Caco-2 (cell line): ENCODE measurements at regions not wholly inside any gene's neighbourhood (a gene's known extent, or its start where the extent isn't known, plus 50 kb on each side); places are given as distances from the start of the nearest gene placed in this dataset.

Source experiments
- BruUV-seq: library from RNA; stranded (reverse); fragments of 400-500 nt; replicated peaks from 2 replicates; lab custom pipeline; 2021; lab: Mats Ljungman, UMichigan
- CTCF ChIA-PET: fragments of 300-600 bp; sonication (Branson Sonifier 250); formaldehyde crosslinking; loops from one replicate; lab custom pipeline; 2022; ENCODE audit warnings: antibody characterized with exemption; lab: Charles Lee
- POLR2A ChIA-PET: fragments of 300-600 bp; sonication (Branson Sonifier 250); formaldehyde crosslinking; loops from one replicate; lab custom pipeline; 2022; ENCODE audit warnings: antibody characterized with exemption; lab: Charles Lee
- DNase-seq, 2 experiments: peaks; one replicate each; pipeline versions ENCODE4 v3.0.0 to v3.0.0-alpha.2; 2020 to 2022
- H3K27me3 ChIP-seq: replicated peaks from 2 replicates; pipeline ENCODE4 v1.6.0; 2011; ENCODE audit warnings: low read length; ENCODE audit not compliant: control insufficient read depth, insufficient read depth
- H3K36me3 ChIP-seq: 2 replicates; pipeline ENCODE4 v1.5.1; 2011; ENCODE audit warnings: low read length; ENCODE audit not compliant: control insufficient read depth, insufficient read depth
- H3K4me1 ChIP-seq: fragments of 250-450 bp; sonication (Bioruptor Pico); 2 replicates; pipeline ENCODE4 v1.5.1; 2020; ENCODE audit warnings: mild to moderate bottlenecking
- H3K4me3 ChIP-seq: 2 replicates; pipeline ENCODE4 v1.5.1; 2011; ENCODE audit warnings: low read depth, mild to moderate bottlenecking, control low read depth, low read length
- H3K9me3 ChIP-seq: fragments of 250-450 bp; sonication (Bioruptor Pico); 2 replicates; pipeline ENCODE4 v1.5.1; 2020; ENCODE audit warnings: mild to moderate bottlenecking, moderate library complexity
- H3K27ac Mint-ChIP-seq: one replicate; pipeline ENCODE4 v1.8.0; 2022; ENCODE audit warnings: mixed read lengths; ENCODE audit not compliant: unreplicated experiment
- H3K27me3 Mint-ChIP-seq: one replicate; pipeline ENCODE4 v1.8.0; 2022; ENCODE audit warnings: mixed read lengths; ENCODE audit not compliant: insufficient read depth, unreplicated experiment
- H3K36me3 Mint-ChIP-seq: one replicate; pipeline ENCODE4 v1.8.0; 2022; ENCODE audit warnings: mild to moderate bottlenecking, mixed read lengths; ENCODE audit not compliant: insufficient read depth, unreplicated experiment
- H3K4me1 Mint-ChIP-seq: one replicate; pipeline ENCODE4 v1.8.0; 2022; ENCODE audit warnings: low read depth, mixed read lengths; ENCODE audit not compliant: unreplicated experiment
- H3K4me3 Mint-ChIP-seq: one replicate; pipeline ENCODE4 v1.8.0; 2022; ENCODE audit warnings: mild to moderate bottlenecking, moderate library complexity, mixed read lengths; ENCODE audit not compliant: unreplicated experiment
- H3K9me3 Mint-ChIP-seq: one replicate; pipeline ENCODE4 v1.8.0; 2022; ENCODE audit warnings: mixed read lengths; ENCODE audit not compliant: unreplicated experiment
- CTCF ChIP-seq, 2 experiments: fragments of 200-600 bp in 1 of 2; IDR thresholded peaks; 1 replicate in 1 of 2; 2 replicates in 1 of 2; pipeline versions ENCODE4 v1.5.1 to v1.8.0; 2011 to 2022; ENCODE audit warnings: antibody characterized with exemption in 1 of 2, control low read depth in 1 of 2, inconsistent platforms in 1 of 2, low read depth in 1 of 2, low read length in 1 of 2, mild to moderate bottlenecking in 1 of 2, moderate library complexity in 1 of 2; ENCODE audit not compliant: insufficient read depth in 1 of 2, severe bottlenecking in 1 of 2, unreplicated experiment in 1 of 2
- intact Hi-C: fragments of 100-400 bp; cut with micrococcal nuclease; formaldehyde crosslinking; loops from one replicate; pipeline ENCODE4 v1.10.0; 2022; ENCODE audit not compliant: unreplicated experiment

- Mint-ChIP-seq H3K4me1 (peaks cover 39% of the 10 kb centered on the region), H3K27ac (no peak overlapping the region), H3K9me3 (no peaks in the 10 kb centered on the region), H3K36me3 (no peaks in the 10 kb centered on the region), H3K27me3 (no peaks in the 10 kb centered on the region), H3K4me3 (no peak overlapping the region)
- no TSS peak for BruUV-seq
- H3K4me3 ChIP-seq = no peak overlapping the region
- POLR2A ChIA-PET = interaction anchor here (0.6 to 1.1 kb wide), 5 partner anchors 19 to 256 kb away, joined by 3 to 9 read pairs (median 5); partner anchors contain the start of gene ZNF217
- intact Hi-C loops = loop anchor here (1.0 kb wide), 4 partner anchors 9 to 60 kb away; no protein-coding TSS in a partner anchor
- no peak for DNase-seq
- no peaks in the 10 kb centered on the region for H3K9me3 ChIP-seq
- CTCF ChIA-PET = interaction anchor here (0.7 to 1.0 kb wide), 4 partner anchors 20 to 127 kb away, joined by 3 to 11 read pairs (median 4); no protein-coding TSS in a partner anchor
- no peaks in the 10 kb centered on the region for H3K27me3 ChIP-seq
- TF ChIP-seq CTCF (IDR thresholded peaks at IDR 0.05; ENCODE audit: insufficient read depth in 1 of 2, low read depth in 1 of 2, low read length in 1 of 2, severe bottlenecking in 1 of 2, unreplicated experiment in 1 of 2) = no peak
- peaks cover 34% of the 10 kb centered on the region for H3K4me1 ChIP-seq
- H3K36me3 ChIP-seq = no peaks in the 10 kb centered on the region
Observed at GRCh38 chr20:53845980-53846379, 224.4 kb downstream of the BCAS1 start.

GRCh38 chr20:53844259-53844658 lies 226.1 kb downstream of the BCAS1 start:
- Mint-ChIP-seq H3K27me3 (no peaks in the 10 kb centered on the region), H3K27ac (no peak overlapping the region), H3K4me3 (no peak overlapping the region), H3K4me1 (peaks cover 38% of the 10 kb centered on the region), H3K9me3 (no peaks in the 10 kb centered on the region), H3K36me3 (no peaks in the 10 kb centered on the region)
- no peak for DNase-seq
- BruUV-seq = no TSS peak
- intact Hi-C loops = no loop called here
- Histone ChIP-seq H3K27me3 (no peaks in the 10 kb centered on the region), H3K36me3 (no peaks in the 10 kb centered on the region), H3K9me3 (no peaks in the 10 kb centered on the region), H3K4me1 (peaks cover 42% of the 10 kb centered on the region), H3K4me3 (no peak overlapping the region)
- POLR2A ChIA-PET = no interaction called here
- CTCF ChIA-PET = interaction anchor here (0.7 to 1.1 kb wide), 2 partner anchors 17 to 221 kb away, joined by 3 to 4 read pairs; no protein-coding TSS in a partner anchor
- TF ChIP-seq CTCF (IDR thresholded peaks at IDR 0.05; ENCODE audit: insufficient read depth in 1 of 2, low read depth in 1 of 2, low read length in 1 of 2, severe bottlenecking in 1 of 2, unreplicated experiment in 1 of 2) = no peak

GRCh38 chr20:53843645-53844044 lies 226.7 kb downstream of the BCAS1 start:
- Histone ChIP-seq H3K9me3 (no peaks in the 10 kb centered on the region), H3K36me3 (no peaks in the 10 kb centered on the region), H3K4me1 (peaks cover 48% of the 10 kb centered on the region), H3K4me3 (no peak overlapping the region), H3K27me3 (no peaks in the 10 kb centered on the region)
- TF ChIP-seq CTCF (IDR thresholded peaks at IDR 0.05; ENCODE audit: insufficient read depth in 1 of 2, low read depth in 1 of 2, low read length in 1 of 2, severe bottlenecking in 1 of 2, unreplicated experiment in 1 of 2) = no peak
- H3K27ac Mint-ChIP-seq = no peak overlapping the region
- no peaks in the 10 kb centered on the region for H3K9me3 Mint-ChIP-seq
- ChIA-PET POLR2A (no interaction called here), CTCF (interaction anchor here (0.6 to 1.1 kb wide), 2 partner anchors 220 to 358 kb away, joined by 3 read pairs; no protein-coding TSS in a partner anchor)
- no peak overlapping the region for H3K4me3 Mint-ChIP-seq
- BruUV-seq = no TSS peak
- no peak for DNase-seq
- H3K36me3 Mint-ChIP-seq = peaks cover 2% of the 10 kb centered on the region
- intact Hi-C loops = no loop called here
- H3K4me1 Mint-ChIP-seq = peaks cover 39% of the 10 kb centered on the region
- H3K27me3 Mint-ChIP-seq = no peaks in the 10 kb centered on the region
